ENCODE measurements at regions not wholly inside any gene's neighbourhood (a gene's known extent, or its start where the extent isn't known, plus 50 kb on each side); places are given as distances from the start of the nearest gene placed in this dataset.

GRCh38 chr6:47890326-47890875 is 108.6 kb downstream of the OPN5 start:
- no peaks in the 10 kb centered on the region for H3K27me3 ChIP-seq (replicated peaks in 1 of 7)
- TF ChIP-seq POLR2A (IDR thresholded peaks at IDR 0.05) (no peak), CTCF (IDR thresholded peaks at IDR 0.05 in 8 of 11, conservative IDR thresholded peaks at IDR 0.05 in 3 of 11) (no peak), POLR2AphosphoS5 (IDR thresholded peaks at IDR 0.05) (no peak)
- no peak overlapping the region for H3K4me3 ChIP-seq
- no peaks in the 10 kb centered on the region for H3K9me3 ChIP-seq
- no peaks in the 10 kb centered on the region for H3K36me3 ChIP-seq
- intact Hi-C loops (cut with DNase I; ENCODE audit: low total_unique reads), result no loop called here
- no peaks in the 10 kb centered on the region for H3K4me1 ChIP-seq
- no peak for DNase-seq
- no peak overlapping the region for H3K27ac ChIP-seq
- whole genome bisulfite sequencing, 5 donors, result 81 to 87% (median 84%) methylated on average over 7 of the region's 7 CpGs

GRCh38 chr6:47879015-47879414 is 97.2 kb downstream of the OPN5 start:
- intact Hi-C loops (cut with DNase I; ENCODE audit: low total_unique reads), result no loop called here
- no peak for TF ChIP-seq CTCF (IDR thresholded peaks at IDR 0.05 in 8 of 11, conservative IDR thresholded peaks at IDR 0.05 in 3 of 11)
- no peak for TF ChIP-seq POLR2A (IDR thresholded peaks at IDR 0.05)
- TF ChIP-seq POLR2AphosphoS5 (IDR thresholded peaks at IDR 0.05), result no peak
- H3K4me3 ChIP-seq, result no peak overlapping the region
- DNase-seq, result no peak
- H3K4me1 ChIP-seq, result no peaks in the 10 kb centered on the region
- no peaks in the 10 kb centered on the region for H3K27me3 ChIP-seq (replicated peaks in 1 of 7)
- WGBS, 5 donors, result 71 to 90% (median 84%) methylated on average over 7 of the region's 7 CpGs
- H3K36me3 ChIP-seq, result no peaks in the 10 kb centered on the region
- H3K27ac ChIP-seq, result no peak overlapping the region
- H3K9me3 ChIP-seq, result no peaks in the 10 kb centered on the region
